ENCODE measurements at regions not wholly inside any gene's neighbourhood (a gene's known extent, or its start where the extent isn't known, plus 50 kb on each side); places are given as distances from the start of the nearest gene placed in this dataset.

- TF ChIP-seq ZNF274 (IDR thresholded peaks at IDR 0.05; ENCODE audit: low read depth, low read length), result no peak
- TF ChIP-seq YY1 (IDR thresholded peaks at IDR 0.05; ENCODE audit: insufficient read depth, insufficient read length), result no peak
Observed at GRCh38 chr2:4144731-4145130, 441.4 kb downstream of the DCDC2C start.
